ENCODE measurements at regions not wholly inside any gene's neighbourhood (a gene's known extent, or its start where the extent isn't known, plus 50 kb on each side); places are given as distances from the start of the nearest gene placed in this dataset.

- TF ChIP-seq CTCF (IDR thresholded peaks at IDR 0.05) = no peak
- TF ChIP-seq POLR2A (IDR thresholded peaks at IDR 0.05) = no peak
These were observed 381.0 kb upstream of the TNRC6C start for GRCh38 chr17:77577491-77577890.
